GM21447 (cell line): ENCODE measurements at regions not wholly inside any gene's neighbourhood (a gene's known extent, or its start where the extent isn't known, plus 50 kb on each side); places are given as distances from the start of the nearest gene placed in this dataset.

ENCODE experiments used
- ATAC-seq: cut with Tn5 transposase; IDR thresholded peaks from one replicate; pipeline ENCODE4 v1.9.1; 2021; ENCODE audit not compliant: unreplicated experiment

DNA sequence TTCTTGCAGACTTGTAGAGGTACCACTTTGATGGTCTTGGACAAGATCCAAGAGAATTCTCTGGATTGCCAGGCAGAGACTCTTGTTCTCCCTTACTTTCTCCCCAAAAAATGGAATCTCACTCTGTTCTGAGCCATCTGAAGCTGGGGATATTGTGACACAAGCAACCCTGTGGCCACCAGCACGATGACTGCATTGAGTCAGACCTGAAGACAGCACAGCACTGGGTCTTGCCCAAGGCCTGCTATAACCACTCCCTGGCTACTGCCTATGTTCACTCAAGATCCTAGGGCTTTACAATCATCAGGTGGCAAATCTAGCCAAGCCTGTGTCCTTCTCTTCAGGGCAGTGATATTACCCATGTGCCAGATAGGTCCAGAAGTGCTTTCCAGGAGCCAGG lies 202.5 kb upstream of the SERP2 start:
- ATAC-seq, result no peak

- no peak for ATAC-seq
Measured at GRCh38 chr13:44171861-44172260, 201.8 kb upstream of the SERP2 start.

DNA sequence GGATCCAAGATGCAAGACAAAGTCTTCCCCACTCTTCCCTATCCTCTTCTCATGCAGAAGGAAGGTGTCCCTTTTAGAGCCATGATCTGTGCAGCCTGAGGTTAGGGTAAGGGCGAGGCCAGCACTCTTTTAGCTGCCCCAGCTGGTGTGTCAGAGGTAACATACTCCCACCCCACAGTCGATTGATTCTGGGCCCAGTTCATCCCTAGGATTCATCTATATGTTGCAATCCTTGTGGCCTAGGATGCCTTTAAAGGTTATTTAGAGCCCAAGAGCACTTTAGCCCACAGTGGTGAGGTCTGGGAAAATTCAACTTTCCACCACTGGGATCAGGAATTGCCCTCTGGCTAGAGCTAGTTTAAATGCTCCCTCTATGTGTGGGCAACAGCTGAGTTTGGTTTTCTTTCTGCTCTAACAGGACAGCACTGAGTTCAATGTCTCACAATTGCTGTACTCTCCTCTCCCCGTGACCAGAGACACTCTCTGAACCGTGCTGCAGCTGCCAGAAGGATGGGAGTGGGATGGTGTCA lies 201.3 kb upstream of the SERP2 start:
- no peak for ATAC-seq

DNA sequence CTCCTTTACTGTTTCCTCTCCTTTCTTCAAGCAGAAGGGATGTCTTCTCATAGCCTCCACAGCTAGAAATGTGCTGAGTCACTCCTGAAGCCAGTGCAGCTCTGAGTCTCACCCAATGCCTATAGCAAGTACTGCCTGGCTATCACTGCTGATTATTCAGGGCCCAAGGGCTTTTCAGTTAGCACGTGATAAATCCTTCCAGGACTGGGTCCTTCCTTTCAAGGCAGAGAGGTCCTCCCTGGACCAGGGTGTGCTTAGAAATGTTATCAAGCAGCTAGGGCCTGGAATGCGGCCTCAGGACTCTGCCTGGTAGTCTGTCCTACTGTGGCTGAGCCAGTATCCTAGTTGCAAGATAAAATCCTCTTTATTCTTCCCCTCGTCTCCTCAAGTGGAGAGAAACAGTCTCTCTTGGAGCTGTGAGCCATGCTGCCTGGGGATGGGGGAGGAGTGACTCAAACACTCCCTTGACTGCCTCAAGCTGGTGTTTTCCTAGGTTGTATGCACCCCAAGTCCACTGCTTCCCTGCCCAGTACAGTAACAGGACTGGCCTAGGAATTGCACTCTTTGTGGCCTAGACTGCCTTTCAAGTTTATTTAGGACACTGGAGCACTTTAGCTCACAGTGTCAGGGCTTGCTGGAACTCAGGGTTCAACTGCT lies 198.7 kb upstream of the SERP2 start:
- ATAC-seq, result no peak

DNA sequence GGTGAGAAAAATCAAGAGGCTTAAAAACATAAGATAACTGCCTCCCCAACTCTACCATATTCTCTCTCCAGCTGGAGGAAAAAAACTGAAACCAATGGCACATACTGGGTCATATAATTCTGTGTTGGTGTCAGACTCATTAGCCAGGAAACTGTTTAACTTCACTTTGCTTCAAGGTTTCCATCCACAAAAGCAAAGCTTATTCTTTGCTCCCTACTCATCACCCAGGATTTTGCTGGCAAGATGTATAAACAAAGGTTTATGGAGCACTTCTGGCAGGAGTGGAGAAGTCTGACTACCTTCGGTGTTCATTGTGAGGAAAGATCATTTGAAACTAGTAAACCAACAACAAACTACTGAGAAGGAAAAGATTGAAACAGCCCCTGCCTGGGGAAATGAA lies 197.5 kb upstream of the SERP2 start:
- ATAC-seq, result no peak

GRCh38 chr13:44180876-44181536 lies 192.6 kb upstream of the SERP2 start:
- no peak for ATAC-seq

- ATAC-seq, result no peak
Measured at GRCh38 chr13:44181931-44182330, 191.7 kb upstream of the SERP2 start.

- ATAC-seq, result no peak
Measured at GRCh38 chr13:44184740-44185139, 188.9 kb upstream of the SERP2 start.

- ATAC-seq, result no peak
Measured at GRCh38 chr13:44188257-44188656, 185.4 kb upstream of the SERP2 start.

- no peak for ATAC-seq
Measured at GRCh38 chr13:44189085-44189484, 184.5 kb upstream of the SERP2 start.

GRCh38 chr13:44191103-44191502 lies 182.5 kb upstream of the SERP2 start:
- no peak for ATAC-seq

DNA sequence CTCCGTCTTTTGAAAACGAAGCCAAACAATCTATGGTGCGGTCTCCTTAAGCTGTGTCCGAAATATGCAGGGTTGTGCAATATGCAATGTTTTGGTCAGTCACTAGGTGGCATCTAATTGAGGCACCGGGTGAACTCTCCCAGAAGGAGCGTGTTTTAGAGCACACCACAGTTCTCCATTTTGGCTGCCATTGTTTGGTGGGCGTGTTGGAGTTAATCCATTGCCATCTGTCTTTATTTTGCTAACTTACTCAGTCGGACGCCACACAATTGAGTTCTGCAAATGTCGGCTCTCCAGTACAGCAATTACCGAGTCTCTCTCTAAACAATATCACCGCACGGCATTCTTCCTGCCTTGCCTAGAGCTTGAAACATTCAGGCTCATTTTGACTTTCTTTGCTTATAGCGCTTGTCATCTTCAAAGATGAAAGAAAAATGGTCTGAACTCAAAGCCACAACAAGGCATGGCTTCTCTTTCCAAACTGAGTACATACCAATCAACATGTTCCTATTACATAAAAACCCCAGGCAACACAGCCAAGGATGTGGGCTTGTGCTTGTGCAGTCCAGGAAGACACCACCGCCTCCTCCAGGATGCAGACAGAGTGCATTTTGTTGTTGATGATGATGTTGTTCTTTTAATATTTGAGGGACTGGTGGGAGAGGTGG lies 182.0 kb upstream of the SERP2 start:
- ATAC-seq, result no peak

DNA sequence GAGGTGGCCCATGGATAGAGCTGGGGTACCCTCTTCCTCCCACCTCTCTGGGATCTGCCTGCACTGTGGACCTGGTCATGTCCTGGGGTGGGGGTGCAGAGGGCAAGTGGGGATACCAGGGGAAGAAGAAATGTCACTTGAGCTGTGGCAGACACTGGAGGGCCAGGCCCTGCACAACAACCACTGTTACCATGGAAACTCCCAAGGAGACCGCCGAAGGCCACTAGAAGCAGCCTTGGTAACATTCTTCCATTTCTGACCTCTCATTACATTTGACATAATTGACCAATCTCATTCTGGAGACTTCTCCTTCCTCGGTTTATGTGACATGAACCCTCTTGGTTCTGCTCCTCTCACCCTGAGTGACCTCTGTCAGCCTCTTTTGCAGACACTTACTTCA lies 179.9 kb upstream of the SERP2 start:
- no peak for ATAC-seq

DNA sequence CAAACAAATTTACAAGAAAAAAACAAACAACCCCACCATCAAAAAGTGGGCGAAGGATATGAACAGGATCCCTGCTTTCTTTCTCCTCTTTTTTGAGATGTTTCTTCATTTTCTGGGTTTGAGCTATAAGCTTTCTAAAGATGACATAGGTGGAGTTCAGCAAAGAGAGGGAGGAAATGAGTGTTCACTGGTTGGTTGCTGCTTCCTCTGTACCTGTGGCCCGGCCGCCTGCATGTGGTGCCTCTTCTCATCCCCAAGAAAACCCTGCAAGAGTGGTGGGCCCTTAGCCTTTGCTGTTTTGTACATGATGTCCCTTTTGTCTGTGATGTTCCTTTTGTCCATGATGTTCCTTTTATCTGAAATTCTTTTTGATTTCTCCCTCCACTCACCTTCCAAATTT lies 178.4 kb upstream of the SERP2 start:
- ATAC-seq, result no peak

DNA sequence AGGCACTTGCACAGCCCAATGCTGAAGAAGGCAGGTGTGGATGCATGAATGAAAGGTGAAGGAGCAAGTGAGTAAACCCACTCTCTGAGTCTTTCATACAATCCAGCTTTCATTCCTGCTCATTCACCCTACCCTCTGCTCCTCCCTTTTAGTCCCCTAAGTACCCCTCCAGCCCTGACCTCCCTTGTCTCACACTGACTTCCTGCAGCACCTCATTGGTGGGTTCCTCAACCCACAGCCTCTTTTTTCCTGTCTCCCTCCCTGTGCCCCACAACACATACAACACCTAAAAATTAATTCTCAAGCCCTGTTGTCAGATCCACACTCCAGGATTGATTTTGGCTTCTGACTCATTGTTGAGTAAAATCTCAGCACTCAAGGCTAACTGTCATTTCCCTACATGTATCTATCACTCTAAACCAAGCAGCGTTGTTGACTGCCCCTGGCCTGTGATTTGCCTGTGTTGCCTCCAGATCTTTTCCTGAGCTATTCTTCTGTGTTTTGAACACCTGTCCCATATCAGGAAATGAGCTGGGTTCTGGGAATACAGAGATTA lies 177.3 kb upstream of the SERP2 start:
- ATAC-seq, result no peak

DNA sequence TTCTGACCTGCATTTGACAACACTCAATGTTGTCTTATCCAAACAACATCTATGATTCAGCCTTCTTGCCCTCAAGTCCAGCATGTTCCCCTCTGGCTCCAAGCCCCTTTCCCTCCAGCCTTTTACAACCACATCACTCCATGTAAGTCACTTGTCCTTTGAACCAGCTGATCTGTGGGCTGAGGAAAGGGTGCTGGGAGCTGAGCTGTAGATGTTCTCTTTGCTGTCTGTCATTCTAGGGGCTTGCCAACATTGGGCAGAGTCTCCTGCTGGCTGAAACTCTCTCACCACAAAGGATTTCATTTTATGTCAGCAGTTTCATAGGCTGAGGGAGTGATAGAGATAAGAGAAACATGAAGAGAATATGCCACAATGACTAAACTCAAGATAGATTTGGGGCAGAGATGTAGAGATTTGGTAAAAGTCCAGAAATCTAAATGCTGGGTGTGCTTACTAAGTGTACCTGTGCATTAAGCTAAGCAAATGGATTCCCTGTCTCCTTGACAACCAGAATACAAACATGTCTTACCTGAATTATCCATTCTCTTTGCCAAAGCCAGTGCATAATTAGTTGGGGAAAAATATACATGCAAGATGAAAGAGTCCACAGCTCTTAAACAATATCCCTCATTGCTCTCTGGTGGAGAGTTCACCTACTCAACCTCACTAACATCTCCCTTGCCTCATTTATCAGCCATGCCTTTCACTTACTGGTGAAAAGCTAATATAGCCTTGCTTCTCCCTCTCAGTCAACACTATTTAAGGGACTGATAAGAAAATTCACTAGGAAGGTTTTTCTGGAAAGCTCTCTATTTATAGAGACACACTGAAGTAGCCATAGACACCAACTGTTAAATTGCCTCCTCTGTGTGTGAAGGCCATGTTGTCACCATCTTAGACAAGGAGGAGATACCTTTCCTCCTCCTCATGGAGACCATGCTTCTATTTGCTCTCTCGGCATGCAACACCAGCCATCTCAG lies 175.5 kb upstream of the SERP2 start:
- ATAC-seq, result peak; percentile 95

GRCh38 chr13:44198826-44199225 lies 174.8 kb upstream of the SERP2 start:
- no peak for ATAC-seq

DNA sequence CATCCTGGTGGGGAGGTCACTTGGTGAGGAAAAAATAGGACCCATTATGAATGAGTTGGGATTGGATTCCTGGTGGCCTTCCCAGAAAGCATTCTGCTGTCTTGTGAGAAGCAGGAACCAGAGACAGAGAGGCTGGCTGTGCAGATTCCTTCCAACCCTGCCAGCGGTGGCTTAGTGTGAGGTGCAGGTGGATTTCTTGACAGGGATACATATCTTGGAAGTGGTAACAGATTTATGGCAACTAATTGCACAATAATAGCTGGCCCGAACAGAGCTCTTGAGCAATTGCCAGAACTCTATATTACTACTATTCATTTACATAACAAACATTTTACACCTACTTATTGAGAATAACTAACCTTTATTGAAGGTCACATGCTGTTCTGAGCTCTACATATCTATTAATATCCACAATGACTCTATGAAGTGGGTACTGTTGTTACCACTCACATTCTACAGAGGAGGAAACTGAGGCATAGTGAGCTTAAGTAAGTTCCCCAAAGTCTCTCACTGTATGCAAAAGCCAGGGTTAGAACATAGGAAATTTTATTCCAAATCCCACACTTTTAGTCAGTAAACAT lies 173.9 kb upstream of the SERP2 start:
- no peak for ATAC-seq

GRCh38 chr13:44206434-44206833 lies 167.2 kb upstream of the SERP2 start:
- no peak for ATAC-seq

- ATAC-seq, result no peak
Measured at GRCh38 chr13:44207476-44207875, 166.1 kb upstream of the SERP2 start.
